Activated effector memory CD4-positive, alpha-beta T cell treated with Interleukin-2 at 50 U/mL for 16 hours (primary cell): ENCODE measurements at regions not wholly inside any gene's neighbourhood (a gene's known extent, or its start where the extent isn't known, plus 50 kb on each side); places are given as distances from the start of the nearest gene placed in this dataset.
"Not testable (repeated sequence)": the region's sequence is repeated elsewhere in the genome, so short reads cannot be mapped to it uniquely, and the experiment has no call there.

Experiments
- DNase-seq: peaks from one replicate; pipeline ENCODE4 v3.0.0-alpha.2; 2020

- no peak for DNase-seq
Observed at GRCh38 chr10:47145290-47145934, 154.6 kb upstream of the GDF10 start.

GRCh38 chr10:47146572-47146971 is 153.4 kb upstream of the GDF10 start:
- no peak for DNase-seq

- no peak for DNase-seq
Observed at GRCh38 chr10:47147186-47147585, 152.8 kb upstream of the GDF10 start.

GRCh38 chr10:47150581-47150980 is 149.4 kb upstream of the GDF10 start:
- DNase-seq, result no peak

GRCh38 chr10:47151920-47152319 is 148.1 kb upstream of the GDF10 start:
- DNase-seq, result no peak

- DNase-seq, result no peak
Observed at GRCh38 chr10:47152861-47153349, 147.1 kb upstream of the GDF10 start.

GRCh38 chr10:47154762-47155161 is 145.2 kb upstream of the GDF10 start:
- DNase-seq, result no peak

- DNase-seq, result no peak
Observed at GRCh38 chr10:47156873-47157272, 143.1 kb upstream of the GDF10 start.

- no peak for DNase-seq
Observed at GRCh38 chr10:47158116-47159071, 141.6 kb upstream of the GDF10 start.

GRCh38 chr10:47159361-47160260 is 140.4 kb upstream of the GDF10 start:
- no peak for DNase-seq

- no peak for DNase-seq
Observed at GRCh38 chr10:47160261-47160908, 139.6 kb upstream of the GDF10 start.

- no peak for DNase-seq
Observed at GRCh38 chr10:47160967-47161366, 139.0 kb upstream of the GDF10 start.

- no peak for DNase-seq
Observed at GRCh38 chr10:47161465-47161864, 138.5 kb upstream of the GDF10 start.

- DNase-seq, result no peak
Observed at GRCh38 chr10:47164126-47164799, 135.7 kb upstream of the GDF10 start.

GRCh38 chr10:47164800-47165128 is 135.2 kb upstream of the GDF10 start:
- DNase-seq, result no peak

GRCh38 chr10:47165168-47165710 is 134.8 kb upstream of the GDF10 start:
- DNase-seq, result peak; percentile 4

GRCh38 chr10:47165711-47166404 is 134.1 kb upstream of the GDF10 start:
- DNase-seq, result peak; percentile 32

- DNase-seq, result no peak
Observed at GRCh38 chr10:47166405-47166777, 133.6 kb upstream of the GDF10 start.

- not testable (repeated sequence) for DNase-seq
Observed at GRCh38 chr10:47166808-47167581, 133.0 kb upstream of the GDF10 start.

GRCh38 chr10:47167591-47167990 is 132.4 kb upstream of the GDF10 start:
- no peak for DNase-seq
